ENCODE measurements at regions not wholly inside any gene's neighbourhood (a gene's known extent, or its start where the extent isn't known, plus 50 kb on each side); places are given as distances from the start of the nearest gene placed in this dataset.
A peak's percentile ranks its signal among the peaks of the same experiment; 100 is the strongest.

DNA sequence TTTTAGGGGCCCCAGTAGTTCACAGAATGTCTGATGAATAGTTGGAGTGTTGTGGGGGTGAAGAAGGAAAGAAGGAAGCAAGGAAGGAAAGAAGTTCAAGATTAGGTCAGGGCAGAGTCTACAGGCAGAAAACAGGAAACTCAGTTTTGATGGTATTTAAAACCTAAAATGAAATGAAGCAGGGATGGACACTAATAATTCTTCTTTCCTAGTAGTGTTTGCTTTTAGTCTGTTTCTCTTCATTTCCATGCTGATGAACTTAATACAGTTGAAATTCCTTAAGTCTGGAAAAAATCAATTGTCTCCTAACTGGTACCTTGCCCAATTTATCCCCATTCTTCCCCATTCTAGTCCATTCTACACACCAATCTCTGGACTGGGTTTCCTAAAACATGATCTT, 59.0 kb upstream of the GSAP start:
- no peak for DNase-seq
- Histone ChIP-seq H3K27me3 (no peaks in the 10 kb centered on the region), H3K4me1 (no peaks in the 10 kb centered on the region), H3K9me3 (no peaks in the 10 kb centered on the region), H3K4me3 (no peak overlapping the region), H3K27ac (no peak overlapping the region), H3K36me3 (no peaks in the 10 kb centered on the region)
- intact Hi-C loops (cut with DNase I; ENCODE audit: low total_unique reads) = no loop called here
- no peak for TF ChIP-seq CTCF (IDR thresholded peaks at IDR 0.05)

GRCh38 chr7:77474756-77475155, 58.6 kb upstream of the GSAP start:
- Histone ChIP-seq H3K4me3 (no peak overlapping the region), H3K36me3 (no peaks in the 10 kb centered on the region), H3K9me3 (no peaks in the 10 kb centered on the region), H3K27ac (no peak overlapping the region), H3K27me3 (no peaks in the 10 kb centered on the region), H3K4me1 (no peaks in the 10 kb centered on the region)
- intact Hi-C loops (cut with DNase I; ENCODE audit: low total_unique reads) = no loop called here
- DNase-seq = no peak
- TF ChIP-seq CTCF (IDR thresholded peaks at IDR 0.05) = no peak

DNA sequence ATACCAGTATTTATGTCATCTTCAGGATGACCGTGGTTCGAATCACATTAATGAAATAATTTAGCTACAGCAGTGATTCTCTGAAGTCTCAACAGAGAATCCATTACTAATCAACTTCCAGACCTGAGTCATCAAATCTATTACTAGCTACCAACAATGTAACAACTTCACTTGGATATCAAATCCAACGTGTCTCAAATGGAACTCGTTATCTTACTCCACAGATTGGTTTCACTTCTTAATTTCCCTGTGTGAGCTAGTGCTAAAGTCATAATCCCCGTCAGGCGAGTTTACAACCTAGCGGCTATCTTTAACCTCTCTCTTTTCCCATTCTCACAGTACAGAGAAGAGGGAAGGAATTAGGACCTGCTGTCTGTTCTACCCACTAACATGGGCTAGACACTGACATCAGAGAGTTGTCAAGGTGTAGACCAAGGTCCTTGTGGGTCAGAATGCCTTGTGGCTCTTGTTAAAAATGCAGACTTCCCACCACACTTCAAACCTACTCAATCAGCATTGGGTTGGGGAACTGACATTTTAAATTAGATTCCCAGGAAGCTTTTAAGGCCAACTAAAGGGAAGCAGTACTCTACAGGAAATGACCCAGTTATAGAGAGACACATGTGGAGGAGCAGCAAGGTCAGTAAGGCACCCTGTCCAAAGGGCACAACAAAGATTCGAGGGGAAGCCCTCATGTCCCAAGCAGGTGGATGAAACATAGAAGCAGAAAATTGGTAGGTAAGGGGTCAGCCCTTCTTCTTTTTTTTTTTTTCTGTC, 57.3 kb upstream of the GSAP start:
- intact Hi-C loops (cut with DNase I; ENCODE audit: low total_unique reads) = no loop called here
- Histone ChIP-seq H3K4me1 (no peaks in the 10 kb centered on the region), H3K27ac (no peak overlapping the region), H3K4me3 (no peak overlapping the region), H3K36me3 (no peaks in the 10 kb centered on the region), H3K27me3 (no peaks in the 10 kb centered on the region), H3K9me3 (no peaks in the 10 kb centered on the region)
- no peak for TF ChIP-seq CTCF (IDR thresholded peaks at IDR 0.05)
- no peak for DNase-seq

GRCh38 chr7:77469927-77470326, 53.8 kb upstream of the GSAP start:
- Histone ChIP-seq H3K27ac (no peak overlapping the region), H3K9me3 (no peaks in the 10 kb centered on the region), H3K4me3 (no peak overlapping the region), H3K27me3 (no peaks in the 10 kb centered on the region), H3K36me3 (no peaks in the 10 kb centered on the region), H3K4me1 (no peaks in the 10 kb centered on the region)
- TF ChIP-seq CTCF (IDR thresholded peaks at IDR 0.05) = no peak
- DNase-seq = no peak
- intact Hi-C loops (cut with DNase I; ENCODE audit: low total_unique reads) = no loop called here

DNA sequence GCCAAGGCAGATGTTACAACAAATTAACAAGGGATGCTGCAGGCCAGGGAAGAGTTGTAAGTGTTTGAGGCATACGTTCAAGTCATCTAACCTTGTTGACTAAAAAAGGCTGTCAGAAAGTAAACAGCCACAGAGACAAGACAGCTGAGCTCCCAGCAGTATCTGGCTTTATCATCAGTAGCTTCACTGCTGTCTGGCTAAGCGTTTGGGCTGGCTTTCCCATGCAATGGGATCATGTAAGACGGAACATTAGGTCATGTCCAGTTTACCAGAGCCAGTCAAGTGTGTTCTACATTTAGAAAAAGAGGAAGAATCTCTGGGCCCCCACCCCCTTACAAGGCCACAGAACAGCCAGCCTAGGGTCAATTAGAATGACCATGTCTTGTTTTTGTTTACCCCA, 51.3 kb upstream of the GSAP start:
- peak in 1 of 2 donors; percentile 41 for DNase-seq
- intact Hi-C loops (cut with DNase I; ENCODE audit: low total_unique reads) = no loop called here
- H3K27ac ChIP-seq = no peak overlapping the region

More for the DNA sequence above, 51.3 kb upstream of the GSAP start:
- H3K4me1 ChIP-seq = no peaks in the 10 kb centered on the region
- no peaks in the 10 kb centered on the region for H3K27me3 ChIP-seq
- H3K36me3 ChIP-seq = no peaks in the 10 kb centered on the region
- no peaks in the 10 kb centered on the region for H3K9me3 ChIP-seq
- H3K4me3 ChIP-seq = no peak overlapping the region
- no peak for TF ChIP-seq CTCF (IDR thresholded peaks at IDR 0.05)
